ENCODE measurements at regions not wholly inside any gene's neighbourhood (a gene's known extent, or its start where the extent isn't known, plus 50 kb on each side); places are given as distances from the start of the nearest gene placed in this dataset.

GRCh38 chr1:109824349-109825115, 60.8 kb upstream of the EPS8L3 start:
- no peak overlapping the region for H2AFZ ChIP-seq (ENCODE audit: control insufficient read depth, low read depth, low read length)
- ChIA-PET CTCF (interaction anchor here (1.1 kb wide), 1 partner anchor 160 kb away, joined by 3 read pairs; the partner anchor contains the start of gene AHCYL1), RAD21 (ENCODE audit: unreplicated experiment) (no interaction called here), SMC1A (ENCODE audit: uncharacterized antibody, unreplicated experiment) (no interaction called here), POLR2A (interaction anchor here (0.6 kb wide), 1 partner anchor 767 kb away, joined by 4 read pairs; no protein-coding TSS in a partner anchor)
- no peak overlapping the region for H3K4me3 ChIP-seq
- WGBS (ENCODE audit: insufficient coverage, insufficient replicate concordance, low lambda C conversion rate, missing lambda C conversion rate), result 75% methylated on average over 12 of the region's 12 CpGs
- no peaks in the 10 kb centered on the region; a peak in 1 of 4 replicates for H3K27me3 ChIP-seq (replicated peaks in 1 of 2; ENCODE audit: control insufficient read depth in 2 of 2, insufficient read depth in 2 of 2, low read length in 1 of 2)
- DNase-seq (ENCODE audit: low read depth, low spot score) (no peak), ATAC-seq (no peak), FAIRE-seq (no peak)
- in situ Hi-C loops (cut with MboI) (no loop called here), intact Hi-C loops (cut with micrococcal nuclease; ENCODE audit: unreplicated experiment) (no loop called here)
- H3K9me3 ChIP-seq (replicated peaks; ENCODE audit: control insufficient read depth, insufficient read depth, low read length), result no peaks in the 10 kb centered on the region
- H4K20me1 ChIP-seq (ENCODE audit: control insufficient read depth, insufficient read depth), result no peaks in the 10 kb centered on the region
- no peaks in the 10 kb centered on the region for H3K36me3 ChIP-seq (ENCODE audit: control insufficient read depth in 2 of 2, insufficient read depth in 2 of 2, low read length in 1 of 2)
- no peak overlapping the region for H3K9ac ChIP-seq (ENCODE audit: control insufficient read depth, insufficient read depth, low read length)
- H3K4me1 ChIP-seq (ENCODE audit: control insufficient read depth, insufficient read depth, low read length), result peaks cover 13% of the 10 kb centered on the region
- H3K79me2 ChIP-seq (ENCODE audit: control insufficient read depth, insufficient read depth, low read length), result no peaks in the 10 kb centered on the region
- H3K27ac ChIP-seq (ENCODE audit: control insufficient read depth, insufficient read depth), result no peak overlapping the region
- no peak overlapping the region for H3K4me2 ChIP-seq (ENCODE audit: control insufficient read depth, insufficient read depth)
- no TSS peak for BruUV-seq (replicated peaks)
- TF ChIP-seq POU2F2 (IDR thresholded peaks at IDR 0.05; ENCODE audit: borderline replicate concordance, low read depth, low read length) (no peak), FOXM1 (IDR thresholded peaks at IDR 0.05; ENCODE audit: low read depth, low read length) (no peak), CHD2 (IDR thresholded peaks at IDR 0.05; ENCODE audit: borderline replicate concordance, low read depth, low read length) (no peak), SREBF1 (IDR thresholded peaks at IDR 0.05; ENCODE audit: low read length) (no peak), SMAD5 (IDR thresholded peaks at IDR 0.05; ENCODE audit: low read depth) (no peak), CHD4 (IDR thresholded peaks at IDR 0.05) (no peak)

All from GM12878 (cell line).